ENCODE measurements at regions not wholly inside any gene's neighbourhood (a gene's known extent, or its start where the extent isn't known, plus 50 kb on each side); places are given as distances from the start of the nearest gene placed in this dataset.
"Not testable (repeated sequence)": the region's sequence is repeated elsewhere in the genome, so short reads cannot be mapped to it uniquely, and the experiment has no call there.

- no peak for DNase-seq (ENCODE audit: low read depth, low spot score)
- no peak overlapping the region for H3K4me3 ChIP-seq (ENCODE audit: low read length)
Measured at GRCh38 chr13:111589321-111589720, 268.9 kb downstream of the TEX29 start.

DNA sequence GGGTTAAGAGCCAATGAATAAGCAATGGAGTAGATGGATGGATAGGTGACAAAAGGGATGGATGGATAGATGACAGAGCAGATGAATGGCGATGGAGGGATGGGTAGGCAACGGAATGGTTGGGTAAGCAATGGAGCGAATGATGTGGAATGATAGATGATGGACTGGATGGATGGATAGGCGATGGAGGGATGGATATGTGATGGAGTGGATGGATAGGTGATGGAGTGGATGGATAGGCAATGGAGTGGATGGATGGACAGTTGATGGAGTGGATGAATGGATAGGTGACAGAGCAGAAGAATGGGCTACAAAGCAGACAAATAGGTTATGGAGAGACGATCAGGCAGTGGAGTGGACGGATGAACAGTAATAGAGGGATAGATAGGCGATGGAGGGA, 269.6 kb downstream of the TEX29 start:
- no peak for DNase-seq (ENCODE audit: low read depth, low spot score)
- H3K4me3 ChIP-seq (ENCODE audit: low read length), result no peak overlapping the region

DNA sequence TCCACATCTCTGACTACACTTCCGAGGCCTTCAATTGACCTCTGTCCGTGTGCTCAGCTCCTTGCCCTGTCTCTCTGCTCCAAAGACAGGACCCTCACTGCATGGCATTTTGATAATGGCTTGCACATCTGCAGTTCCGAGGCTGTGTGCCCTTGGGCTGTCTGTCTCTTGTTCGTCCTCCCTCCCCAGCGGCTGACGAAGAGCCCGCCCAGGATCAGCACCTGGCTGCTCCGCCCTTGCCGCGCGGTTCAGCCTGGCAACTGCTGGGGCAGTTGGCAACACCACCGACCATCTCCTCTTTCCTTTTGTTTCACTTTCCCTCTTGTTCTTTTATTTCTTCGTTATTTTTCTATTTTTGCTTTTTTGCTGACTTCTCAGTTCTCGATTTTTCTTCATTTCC, 270.4 kb downstream of the TEX29 start:
- no peak for DNase-seq (ENCODE audit: low read depth, low spot score)
- H3K4me3 ChIP-seq (ENCODE audit: low read length), result no peak overlapping the region

DNA sequence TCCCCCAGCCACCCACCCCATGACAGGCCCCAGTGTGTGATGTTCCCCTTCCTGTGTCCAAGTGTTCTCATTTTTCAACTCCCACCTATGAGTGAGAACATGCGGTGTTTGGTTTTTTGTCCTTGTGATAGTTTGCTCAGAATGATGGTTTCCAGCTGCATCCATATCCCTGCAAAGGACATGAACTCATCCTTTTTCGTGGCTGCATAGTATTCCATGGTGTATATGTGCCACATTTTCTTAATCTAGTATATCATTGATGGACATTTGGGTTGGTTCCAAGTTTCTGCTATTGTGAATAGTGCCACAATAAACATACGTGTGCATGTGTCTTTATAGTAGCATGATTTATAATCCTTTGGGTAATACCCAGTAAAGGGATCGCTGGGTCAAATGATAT, 273.0 kb downstream of the TEX29 start:
- not testable (repeated sequence) for H3K4me3 ChIP-seq (ENCODE audit: low read length); DNase-seq (ENCODE audit: low read depth, low spot score)

DNA sequence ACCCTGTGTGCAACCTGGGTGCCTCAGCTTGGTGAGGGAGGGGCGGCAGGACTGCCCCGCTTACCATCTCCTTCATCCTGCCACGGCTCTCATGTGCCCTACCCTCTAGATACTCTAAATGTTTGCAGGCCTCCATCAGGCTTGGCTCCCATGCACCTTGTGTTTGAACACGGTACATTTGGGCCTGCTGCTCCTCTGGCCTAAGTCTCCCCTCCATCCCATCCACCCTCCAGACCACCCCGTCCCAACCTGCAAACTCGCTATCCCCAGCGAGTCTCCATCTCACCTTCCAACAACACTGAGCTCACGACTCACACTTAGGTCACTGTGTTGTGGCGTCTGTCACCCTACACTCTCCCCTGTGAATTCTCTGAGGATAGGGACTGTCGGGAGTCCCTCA, 274.2 kb downstream of the TEX29 start:
- H3K4me3 ChIP-seq (ENCODE audit: low read length), result no peak overlapping the region
- DNase-seq (ENCODE audit: low read depth, low spot score), result no peak

DNA sequence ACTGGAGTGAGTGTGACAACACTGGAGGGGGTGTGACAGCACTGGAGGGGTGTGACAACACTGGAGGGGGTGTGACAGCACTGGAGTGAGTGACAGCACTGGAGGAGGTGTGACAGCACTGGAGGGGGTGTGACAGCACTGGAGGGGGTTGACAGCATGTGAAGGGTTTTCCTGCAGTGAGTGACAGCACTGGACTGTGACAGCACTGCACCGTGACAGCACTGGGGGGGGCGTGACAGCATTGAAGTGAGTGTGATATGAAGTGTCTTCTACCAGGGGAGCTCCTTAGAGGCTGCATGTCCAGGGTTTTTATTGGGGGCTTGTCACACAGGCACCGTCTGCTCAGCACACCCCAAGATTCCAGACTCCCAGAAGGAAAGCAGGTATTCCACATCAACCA, 274.8 kb downstream of the TEX29 start:
- H3K4me3 ChIP-seq (ENCODE audit: low read length), result no peak overlapping the region
- DNase-seq (ENCODE audit: low read depth, low spot score), result no peak

- DNase-seq (ENCODE audit: low read depth, low spot score), result no peak
- H3K4me3 ChIP-seq (ENCODE audit: low read length), result no peak overlapping the region
Measured at GRCh38 chr13:111595791-111596190, 275.3 kb downstream of the TEX29 start.

DNA sequence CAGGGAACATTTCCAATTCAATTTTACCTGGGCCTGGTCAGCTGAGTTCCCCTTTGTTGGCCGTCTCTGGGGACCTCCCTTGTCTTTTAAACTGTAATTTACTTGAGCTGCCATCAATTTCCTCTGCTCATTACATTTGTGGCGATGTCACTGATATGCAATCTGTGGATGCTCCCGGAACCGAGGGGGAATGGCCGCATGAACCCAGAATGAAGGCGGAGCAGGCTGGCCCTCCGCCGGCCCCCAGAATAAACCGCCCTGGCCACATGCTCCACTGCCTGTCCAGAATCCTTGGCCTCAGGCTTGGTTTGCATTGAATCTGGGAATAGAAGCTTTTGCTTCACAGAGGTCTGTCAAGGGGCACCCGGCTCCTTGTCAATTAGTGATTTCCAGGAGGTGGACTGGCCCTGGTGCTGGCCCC, 276.8 kb downstream of the TEX29 start:
- H3K4me3 ChIP-seq (ENCODE audit: low read length), result no peak overlapping the region
- DNase-seq (ENCODE audit: low read depth, low spot score), result no peak

DNA sequence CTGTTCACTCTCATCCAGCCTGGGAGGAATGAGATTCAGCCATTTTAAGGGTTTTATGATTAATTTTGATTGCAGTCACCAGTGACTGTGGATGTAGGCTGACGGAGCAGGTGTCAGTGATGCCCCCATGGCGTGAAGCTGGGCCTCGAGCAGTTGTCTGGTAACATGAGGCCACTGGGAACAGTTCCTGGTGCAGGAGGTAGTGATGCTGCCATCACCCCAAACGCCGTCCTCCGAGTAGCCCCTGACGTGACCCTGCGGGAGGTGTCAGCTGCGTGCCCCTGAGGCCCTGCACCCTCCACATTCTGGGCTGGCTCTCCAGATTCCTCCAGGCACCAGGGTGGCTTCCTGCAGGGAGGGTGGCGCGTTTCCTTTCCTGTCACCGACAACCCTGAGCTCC, 277.2 kb downstream of the TEX29 start:
- H3K4me3 ChIP-seq (ENCODE audit: low read length), result no peak overlapping the region
- no peak for DNase-seq (ENCODE audit: low read depth, low spot score)

DNA sequence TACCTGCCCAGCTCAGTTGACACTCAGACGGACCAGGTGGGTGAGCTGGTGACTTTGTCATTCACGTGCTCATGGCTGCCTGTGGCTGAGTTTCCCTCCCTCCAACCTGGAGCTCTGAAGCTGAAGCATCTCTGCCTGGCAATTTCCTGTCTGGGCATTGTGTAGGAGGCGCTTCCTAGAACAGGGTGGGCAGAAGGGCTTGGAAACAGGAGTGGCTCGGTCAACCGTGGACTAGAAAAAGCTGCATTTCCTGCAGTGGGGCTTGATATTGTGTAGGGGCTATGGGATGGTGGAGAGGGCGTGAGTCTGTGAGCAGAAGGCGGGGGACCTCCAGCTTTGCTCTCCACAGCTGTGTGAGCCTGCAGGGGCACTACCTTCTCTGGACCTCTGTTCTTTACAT, 278.3 kb downstream of the TEX29 start:
- no peak overlapping the region for H3K4me3 ChIP-seq (ENCODE audit: low read length)
- DNase-seq (ENCODE audit: low read depth, low spot score), result no peak

DNA sequence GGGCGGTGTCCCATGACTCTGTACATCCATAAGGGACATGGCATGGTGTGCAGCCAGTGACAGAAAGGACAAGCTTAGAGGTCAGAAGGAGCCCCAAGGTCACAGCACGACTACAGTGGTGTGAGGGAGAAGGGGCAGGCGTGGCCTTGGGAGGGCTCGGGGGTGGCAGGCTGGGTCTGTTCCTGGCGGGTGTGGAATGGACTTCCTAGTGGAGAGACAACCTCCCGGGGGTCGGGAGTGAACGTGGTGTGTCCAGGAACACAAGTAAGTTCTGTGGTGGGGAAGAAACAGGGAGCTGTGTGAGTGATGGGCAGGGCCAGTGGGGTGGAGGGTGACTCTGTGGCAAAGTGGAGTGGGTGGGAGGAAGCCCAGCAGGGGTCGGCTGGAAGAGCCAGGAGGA, 279.3 kb downstream of the TEX29 start:
- no peak for DNase-seq (ENCODE audit: low read depth, low spot score)
- H3K4me3 ChIP-seq (ENCODE audit: low read length), result no peak overlapping the region

- no peak overlapping the region for H3K4me3 ChIP-seq (ENCODE audit: low read length)
- no peak for DNase-seq (ENCODE audit: low read depth, low spot score)
Measured at GRCh38 chr13:111602874-111603273, 282.4 kb downstream of the TEX29 start.

DNA sequence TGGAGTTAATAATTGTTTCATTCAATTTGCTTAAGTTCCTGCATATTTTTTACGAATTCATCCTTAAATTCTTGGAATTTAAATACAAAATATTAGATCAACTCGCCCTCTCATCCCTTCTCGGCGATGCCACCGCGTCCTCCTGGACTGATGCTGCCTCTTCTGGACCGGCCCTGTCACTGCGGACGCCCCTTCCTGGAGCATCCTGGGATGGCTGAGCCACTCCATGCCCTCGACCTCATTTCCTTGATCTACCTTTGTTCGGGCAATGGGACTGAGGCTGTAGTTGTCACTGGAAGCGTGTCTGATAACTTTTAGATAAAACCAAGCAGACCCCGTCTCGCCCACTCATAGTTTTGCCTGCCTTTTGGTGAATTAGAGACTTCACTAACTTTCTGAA, 283.7 kb downstream of the TEX29 start:
- no peak overlapping the region for H3K4me3 ChIP-seq (ENCODE audit: low read length)
- no peak for DNase-seq (ENCODE audit: low read depth, low spot score)

DNA sequence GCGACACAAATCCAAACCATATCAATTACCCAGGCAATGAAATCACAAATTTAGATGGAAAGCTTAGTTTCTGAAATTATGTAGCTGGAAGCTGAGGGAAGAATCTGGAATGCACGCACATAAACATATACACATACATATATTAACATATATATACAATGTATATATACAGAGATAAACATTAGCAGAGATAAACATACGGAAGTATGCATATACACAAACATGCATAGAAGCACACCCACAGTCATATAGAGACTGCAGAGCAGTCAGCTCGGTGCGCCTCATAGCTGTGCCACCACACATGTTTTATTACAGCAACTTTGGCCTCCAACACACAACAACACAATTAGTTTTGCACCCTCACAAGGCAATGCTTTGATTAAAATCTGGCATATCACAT, 288.1 kb downstream of the TEX29 start:
- no peak overlapping the region for H3K4me3 ChIP-seq (ENCODE audit: low read length)
- no peak for DNase-seq (ENCODE audit: low read depth, low spot score)

GRCh38 chr13:111609631-111610030, 289.2 kb downstream of the TEX29 start:
- no peak for DNase-seq (ENCODE audit: low read depth, low spot score)
- H3K4me3 ChIP-seq (ENCODE audit: low read length), result no peak overlapping the region

DNA sequence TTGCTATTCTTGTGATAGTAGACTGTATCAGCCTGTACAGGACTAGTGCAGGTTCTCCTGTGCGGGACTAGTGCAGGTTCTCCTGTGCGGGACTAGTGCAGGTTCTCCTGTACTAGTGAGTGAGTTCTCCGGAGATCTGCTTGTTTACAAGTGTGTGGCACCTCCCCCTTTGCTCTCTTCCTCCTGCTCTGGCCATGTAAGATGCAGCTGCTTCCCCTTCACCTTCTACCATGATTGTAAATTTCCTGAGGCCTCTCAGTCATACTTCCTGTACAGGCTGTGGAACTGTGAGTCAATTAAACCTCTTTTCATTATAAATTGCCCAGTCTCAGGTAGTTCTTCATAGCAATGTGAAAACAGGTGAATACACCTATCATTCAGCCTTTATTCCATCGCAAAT, 289.6 kb downstream of the TEX29 start:
- DNase-seq (ENCODE audit: low read depth, low spot score), result peak; percentile 9
- H3K4me3 ChIP-seq (ENCODE audit: low read length), result no peak overlapping the region

DNA sequence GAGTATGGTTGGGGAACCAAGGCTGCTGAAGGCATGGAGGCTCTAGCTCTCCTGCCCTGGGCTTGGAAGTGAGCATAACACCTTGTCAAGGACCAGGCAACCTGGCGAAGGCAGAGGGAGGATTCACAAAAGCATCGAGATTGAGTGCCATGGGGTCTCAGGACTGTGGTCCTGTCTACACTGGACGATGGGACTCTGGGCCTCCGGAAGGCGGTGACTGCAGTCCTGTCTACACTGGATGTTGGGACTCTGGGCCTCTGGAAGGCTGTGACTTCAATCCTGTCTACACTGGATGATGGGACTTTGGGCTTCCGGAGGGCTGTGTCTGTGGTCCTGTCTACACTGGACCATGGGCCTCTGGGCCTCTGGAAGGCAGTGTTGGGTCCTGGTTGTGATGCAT, 290.4 kb downstream of the TEX29 start:
- no peak for DNase-seq (ENCODE audit: low read depth, low spot score)
- no peak overlapping the region for H3K4me3 ChIP-seq (ENCODE audit: low read length)

DNA sequence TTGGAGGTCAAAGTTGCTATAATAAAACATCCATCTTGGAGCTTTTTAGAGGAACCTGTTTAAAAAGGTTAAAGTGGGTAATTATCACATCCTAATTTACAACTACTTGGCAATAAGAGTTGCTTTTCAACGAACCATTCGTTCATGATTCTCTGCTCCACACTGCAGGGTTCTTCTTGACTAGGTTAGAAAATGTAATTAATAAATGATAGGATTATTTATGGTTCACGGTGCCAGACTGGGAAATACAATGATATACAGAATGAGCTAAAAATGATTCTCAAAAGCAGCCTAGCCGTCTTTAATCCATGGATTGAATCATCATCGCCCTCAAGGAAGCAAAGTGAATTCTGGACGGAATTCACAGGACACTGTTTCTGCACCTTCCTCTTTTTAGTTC, 291.2 kb downstream of the TEX29 start:
- no peak overlapping the region for H3K4me3 ChIP-seq (ENCODE audit: low read length)
- no peak for DNase-seq (ENCODE audit: low read depth, low spot score)

GRCh38 chr13:111612886-111613285, 292.4 kb downstream of the TEX29 start:
- H3K4me3 ChIP-seq (ENCODE audit: low read length), result no peak overlapping the region
- DNase-seq (ENCODE audit: low read depth, low spot score), result no peak

GRCh38 chr13:111614009-111614408, 293.6 kb downstream of the TEX29 start:
- H3K4me3 ChIP-seq (ENCODE audit: low read length), result no peak overlapping the region
- no peak for DNase-seq (ENCODE audit: low read depth, low spot score)

DNA sequence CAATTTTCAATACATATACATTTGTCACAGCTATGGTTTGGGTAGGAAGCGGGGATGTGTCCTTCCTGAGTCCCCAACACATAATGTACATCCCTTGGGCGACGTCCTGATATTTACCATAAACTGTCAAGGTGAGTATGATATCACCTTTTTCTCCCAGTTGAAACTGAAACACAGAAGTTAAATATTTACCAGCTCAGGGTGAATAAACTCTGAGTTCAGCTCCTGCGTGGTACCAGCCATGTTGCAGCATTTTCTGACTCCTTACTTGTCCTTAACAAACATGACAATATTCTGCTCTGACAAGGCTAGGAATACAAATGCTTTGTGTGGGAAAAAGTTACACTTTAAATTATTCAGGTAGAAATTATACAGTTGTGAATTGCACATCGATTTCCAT, 294.2 kb downstream of the TEX29 start:
- no peak for DNase-seq (ENCODE audit: low read depth, low spot score)
- H3K4me3 ChIP-seq (ENCODE audit: low read length), result no peak overlapping the region

- H3K4me3 ChIP-seq (ENCODE audit: low read length), result no peak overlapping the region
- DNase-seq (ENCODE audit: low read depth, low spot score), result no peak
Measured at GRCh38 chr13:111616203-111616602, 295.8 kb downstream of the TEX29 start.
